Body of pancreas (tissue), 4 donors: ENCODE measurements at regions not wholly inside any gene's neighbourhood (a gene's known extent, or its start where the extent isn't known, plus 50 kb on each side); places are given as distances from the start of the nearest gene placed in this dataset.

ENCODE experiments used
- ATAC-seq: fragments of 150-250 bp; one replicate; pipeline ENCODE4 v1.9.1; 2016
- DNase-seq, 4 donors: peaks; one replicate each; pipeline ENCODE4 v3.0.0-alpha.2; 2019
- H3K27ac ChIP-seq, 4 donors: fragments of 200-600 bp; sonication (generic); 1 replicate in 3 of 4; 2 replicates in 1 of 4; pipeline versions ENCODE4 v1.5.1 to v1.6.1; 2016 to 2019; ENCODE audit warnings: mild to moderate bottlenecking in 1 of 4, mixed read lengths in 1 of 4, moderate library complexity in 1 of 4
- H3K27me3 ChIP-seq, 2 donors: fragments of 200-600 bp; sonication (generic); one replicate each; pipeline ENCODE4 v1.6.0; 2016; ENCODE audit warnings: mild to moderate bottlenecking in 1 of 2
- H3K36me3 ChIP-seq, 2 donors: fragments of 200-600 bp; sonication (generic); replicated peaks in 1 of 2; 2 replicates each; pipeline ENCODE4 v1.5.1; 2016; ENCODE audit warnings: low read depth in 2 of 2; ENCODE audit not compliant: insufficient read depth in 1 of 2
- H3K4me1 ChIP-seq: fragments of 200-600 bp; sonication (generic); one replicate; pipeline ENCODE4 v1.6.0; 2016
- H3K4me3 ChIP-seq, 2 donors: fragments of 200-600 bp; sonication (generic); 1 replicate in 1 of 2; 2 replicates in 1 of 2; pipeline ENCODE4 v1.5.1; 2016 to 2019
- H3K9me3 ChIP-seq, 3 donors: fragments of 200-600 bp; sonication (generic); 1 replicate in 2 of 3; 2 replicates in 1 of 3; pipeline ENCODE4 v1.5.1; 2016
- CTCF ChIP-seq, 7 experiments: fragments of 450-650 bp in 4 of 7; fragments of 200-600 bp in 3 of 7; sonication (generic) in 3 of 7; IDR thresholded peaks; one replicate each; pipeline ENCODE4 v1.5.1; 2016 to 2019; ENCODE audit warnings: antibody characterized with exemption in 7 of 7
- POLR2A ChIP-seq, 3 donors: fragments of 450-650 bp; IDR thresholded peaks; one replicate each; pipeline ENCODE4 v1.6.1; 2016; ENCODE audit warnings: antibody characterized with exemption in 3 of 3, mild to moderate bottlenecking in 2 of 3
- WGBS, 2 donors: methylation state at CpG; one replicate each; pipeline ENCODE4 v1.1.5; 2017; 5-methylcytosine and 5-hydroxymethylcytosine counted together
- intact Hi-C: fragments of 100-400 bp; cut with DNase I; formaldehyde crosslinking; loops from one replicate; pipeline ENCODE4 v1.15.1; 2023

GRCh38 chr3:170814822-170815221 is 55.2 kb downstream of the RPL22L1 start:
- no peak for ATAC-seq
- intact Hi-C loops: loop anchor here (10.0 kb wide), 1 partner anchor 400 kb away; the partner anchor contains the start of gene CLDN11

GRCh38 chr3:170813266-170813665 is 56.7 kb downstream of the RPL22L1 start:
- H3K27ac ChIP-seq: no peak overlapping the region
- ATAC-seq (no peak), DNase-seq (no peak)
- peaks cover 18% of the 10 kb centered on the region for H3K4me1 ChIP-seq
- no peak for TF ChIP-seq POLR2A (IDR thresholded peaks at IDR 0.05)
- no peak for TF ChIP-seq CTCF (IDR thresholded peaks at IDR 0.05)
- H3K36me3 ChIP-seq: no peaks in the 10 kb centered on the region
- WGBS, 2 donors: 71 to 76% methylated on average over 5 of the region's 5 CpGs
- H3K9me3 ChIP-seq: no peaks in the 10 kb centered on the region
- no peak overlapping the region for H3K4me3 ChIP-seq
- intact Hi-C loops: loop anchor here (10.0 kb wide), 1 partner anchor 398 kb away; the partner anchor contains the start of gene CLDN11
- H3K27me3 ChIP-seq: no peaks in the 10 kb centered on the region

More at GRCh38 chr3:170814822-170815221, 55.2 kb downstream of the RPL22L1 start:
- H3K9me3 ChIP-seq: no peaks in the 10 kb centered on the region
- no peak overlapping the region for H3K4me3 ChIP-seq
- no peaks in the 10 kb centered on the region for H3K27me3 ChIP-seq
- H3K27ac ChIP-seq: peak overlapping the region in 3 of 4 donors; percentile 19 to 56 (median 32)
- H3K4me1 ChIP-seq: peaks cover 18% of the 10 kb centered on the region
- 43 to 64% methylated on average over 3 of the region's 3 CpGs for WGBS, 2 donors
- no peak for DNase-seq
- H3K36me3 ChIP-seq: no peaks in the 10 kb centered on the region
- TF ChIP-seq POLR2A (IDR thresholded peaks at IDR 0.05) (no peak), CTCF (IDR thresholded peaks at IDR 0.05) (no peak)

GRCh38 chr3:170811928-170812591 is 57.9 kb downstream of the RPL22L1 start:
- H3K27ac ChIP-seq: no peak overlapping the region
- ATAC-seq (peak; percentile 75), DNase-seq (peak; percentile 70 to 81 (median 76))
- no peaks in the 10 kb centered on the region for H3K27me3 ChIP-seq
- no peaks in the 10 kb centered on the region for H3K36me3 ChIP-seq
- no peak overlapping the region for H3K4me3 ChIP-seq
- intact Hi-C loops: loop anchor here (10.0 kb wide), 1 partner anchor 397 kb away; the partner anchor contains the start of gene CLDN11
- TF ChIP-seq POLR2A (IDR thresholded peaks at IDR 0.05) (no peak), CTCF (IDR thresholded peaks at IDR 0.05) (peak; percentile 66 to 99 (median 95))
- 57 to 63% methylated on average over 8 of the region's 8 CpGs for WGBS, 2 donors
- H3K4me1 ChIP-seq: peaks cover 18% of the 10 kb centered on the region
- H3K9me3 ChIP-seq: no peaks in the 10 kb centered on the region

GRCh38 chr3:170811515-170811914 is 58.5 kb downstream of the RPL22L1 start:
- intact Hi-C loops: loop anchor here (10.0 kb wide), 1 partner anchor 397 kb away; the partner anchor contains the start of gene CLDN11
- Histone ChIP-seq H3K4me1 (peaks cover 18% of the 10 kb centered on the region), H3K27ac (no peak overlapping the region), H3K27me3 (no peaks in the 10 kb centered on the region), H3K4me3 (no peak overlapping the region), H3K36me3 (no peaks in the 10 kb centered on the region), H3K9me3 (no peaks in the 10 kb centered on the region)
- DNase-seq: no peak
- TF ChIP-seq CTCF (IDR thresholded peaks at IDR 0.05): no peak
- TF ChIP-seq POLR2A (IDR thresholded peaks at IDR 0.05): no peak
- no peak for ATAC-seq
- 66 to 68% methylated on average over 5 of the region's 5 CpGs for WGBS, 2 donors
